Epithelial cell of proximal tubule (primary cell): ENCODE measurements at regions not wholly inside any gene's neighbourhood (a gene's known extent, or its start where the extent isn't known, plus 50 kb on each side); places are given as distances from the start of the nearest gene placed in this dataset.

ENCODE experiments used
- DNase-seq: peaks from one replicate; pipeline ENCODE4 v3.0.0-alpha.2; 2011; ENCODE audit warnings: low read depth
- H3K4me3 ChIP-seq: 2 replicates; pipeline ENCODE4 v1.5.1; 2011; ENCODE audit warnings: low read depth, mild to moderate bottlenecking, low read length
- TF ChIP-seq, protein P1 (sequence below): conservative IDR thresholded peaks from 2 replicates; pipeline ENCODE4 v1.5.1; 2012; ENCODE audit warnings: low read depth, mild to moderate bottlenecking, low read length

- no peak for DNase-seq
- TF ChIP-seq, protein P1, sequence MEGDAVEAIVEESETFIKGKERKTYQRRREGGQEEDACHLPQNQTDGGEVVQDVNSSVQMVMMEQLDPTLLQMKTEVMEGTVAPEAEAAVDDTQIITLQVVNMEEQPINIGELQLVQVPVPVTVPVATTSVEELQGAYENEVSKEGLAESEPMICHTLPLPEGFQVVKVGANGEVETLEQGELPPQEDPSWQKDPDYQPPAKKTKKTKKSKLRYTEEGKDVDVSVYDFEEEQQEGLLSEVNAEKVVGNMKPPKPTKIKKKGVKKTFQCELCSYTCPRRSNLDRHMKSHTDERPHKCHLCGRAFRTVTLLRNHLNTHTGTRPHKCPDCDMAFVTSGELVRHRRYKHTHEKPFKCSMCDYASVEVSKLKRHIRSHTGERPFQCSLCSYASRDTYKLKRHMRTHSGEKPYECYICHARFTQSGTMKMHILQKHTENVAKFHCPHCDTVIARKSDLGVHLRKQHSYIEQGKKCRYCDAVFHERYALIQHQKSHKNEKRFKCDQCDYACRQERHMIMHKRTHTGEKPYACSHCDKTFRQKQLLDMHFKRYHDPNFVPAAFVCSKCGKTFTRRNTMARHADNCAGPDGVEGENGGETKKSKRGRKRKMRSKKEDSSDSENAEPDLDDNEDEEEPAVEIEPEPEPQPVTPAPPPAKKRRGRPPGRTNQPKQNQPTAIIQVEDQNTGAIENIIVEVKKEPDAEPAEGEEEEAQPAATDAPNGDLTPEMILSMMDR: no peak
Measured at GRCh38 chr22:49476800-49477400, 350.8 kb downstream of the BRD1 start.

DNA sequence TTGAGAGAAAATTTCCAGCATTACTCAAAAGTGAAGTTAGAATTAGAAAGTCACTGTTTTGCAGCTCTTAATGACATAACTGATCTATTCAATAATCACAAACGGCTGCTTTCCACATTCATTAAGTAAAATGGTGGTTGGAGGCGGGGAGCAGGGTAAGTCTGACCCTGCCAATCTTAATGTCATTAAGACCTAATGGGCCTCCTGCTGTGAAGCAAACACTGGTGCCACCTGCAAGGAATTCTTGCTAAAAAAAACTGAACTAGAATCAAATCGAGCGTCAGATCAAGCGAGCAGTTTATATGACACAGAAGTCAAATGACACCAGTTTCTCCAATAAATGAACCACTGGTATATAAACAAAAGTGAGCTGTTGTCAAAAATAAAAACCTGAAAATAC lies 351.5 kb downstream of the BRD1 start:
- DNase-seq: no peak
- TF ChIP-seq, protein P1: no peak
- H3K4me3 ChIP-seq: no peak overlapping the region

More at GRCh38 chr22:49476800-49477400, 350.8 kb downstream of the BRD1 start:
- no peak overlapping the region for H3K4me3 ChIP-seq

- TF ChIP-seq, protein P1: no peak
- no peak for DNase-seq
- no peak overlapping the region for H3K4me3 ChIP-seq
Measured at GRCh38 chr22:49475253-49475652, 352.4 kb downstream of the BRD1 start.

GRCh38 chr22:49473286-49473685 lies 354.4 kb downstream of the BRD1 start:
- no peak overlapping the region for H3K4me3 ChIP-seq
- TF ChIP-seq, protein P1: no peak

GRCh38 chr22:49470741-49471503 lies 356.8 kb downstream of the BRD1 start:
- no peak overlapping the region for H3K4me3 ChIP-seq
- TF ChIP-seq, protein P1: no peak
- no peak for DNase-seq

More at GRCh38 chr22:49473286-49473685, 354.4 kb downstream of the BRD1 start:
- no peak for DNase-seq

DNA sequence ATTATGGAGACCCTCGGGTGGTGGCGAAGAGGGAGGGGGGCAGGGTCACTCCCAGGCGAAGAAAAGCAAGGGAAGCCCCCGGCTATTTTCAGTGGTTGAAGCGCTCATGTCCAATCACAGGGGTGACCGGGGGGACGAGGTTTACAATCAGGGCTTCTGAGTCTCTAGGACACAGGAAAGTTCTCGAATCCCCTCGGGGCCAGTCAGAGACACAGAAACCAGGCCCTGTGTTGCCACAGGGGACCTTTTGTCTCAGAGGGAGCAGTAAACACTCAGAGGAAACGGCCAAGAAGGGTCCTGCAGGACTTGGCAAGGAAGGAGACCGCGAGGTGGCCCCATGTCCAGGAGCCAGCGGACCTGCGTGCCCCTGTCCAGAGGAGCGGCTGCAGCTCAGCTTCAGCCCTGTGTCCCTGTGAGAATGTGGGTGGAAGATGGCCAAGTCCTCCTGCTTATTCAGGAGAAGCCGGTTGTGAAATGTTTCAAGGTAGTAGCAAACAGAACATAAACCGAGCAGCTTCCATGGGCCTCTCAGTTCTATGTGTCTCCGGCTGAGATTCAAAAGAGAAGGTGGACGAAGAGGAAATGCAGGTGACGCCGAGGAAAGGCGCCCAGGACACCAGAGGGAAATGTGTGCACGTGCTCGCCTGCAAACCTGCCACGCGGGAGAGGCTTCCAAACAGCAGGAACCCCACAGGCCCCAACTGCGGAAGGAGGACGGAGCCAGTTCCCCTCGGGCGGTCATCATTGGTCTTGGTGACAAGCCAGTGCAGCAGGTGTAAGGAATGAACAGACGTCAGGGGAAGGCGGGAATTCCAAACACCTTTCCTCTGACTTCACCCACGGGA lies 357.6 kb downstream of the BRD1 start:
- DNase-seq: no peak
- TF ChIP-seq, protein P1: no peak
- H3K4me3 ChIP-seq: no peak overlapping the region
